SK-N-SH (cell line): ENCODE measurements at regions not wholly inside any gene's neighbourhood (a gene's known extent, or its start where the extent isn't known, plus 50 kb on each side); places are given as distances from the start of the nearest gene placed in this dataset.

Source experiments
- CTCF ChIA-PET: fragments of 300-600, 350-600 bp; formaldehyde crosslinking; extraction: SDS; loops from one replicate; lab custom pipeline; 2021; lab: Yijun Ruan, JAX
- POLR2A ChIA-PET: fragments of 350-600 bp; sonication (Branson Sonifier 250); formaldehyde crosslinking; extraction: SDS; loops from one replicate; lab custom pipeline; 2020; ENCODE audit warnings: antibody characterized with exemption, inconsistent platforms; lab: Yijun Ruan, JAX
- DNase-seq: peaks from one replicate; pipeline ENCODE4 v3.0.0; 2012
- H2AFZ ChIP-seq: fragments of 200-600 bp; sonication (generic); 2 replicates; pipeline ENCODE4 v1.8.1; 2016; ENCODE audit warnings: antibody characterized with exemption, mild to moderate bottlenecking, low read depth
- H3F3A ChIP-seq: fragments of 200-600 bp; sonication (generic); replicated peaks from 2 replicates; pipeline ENCODE3; 2016; ENCODE audit warnings: antibody characterized with exemption, mild to moderate bottlenecking; ENCODE audit not compliant: insufficient read depth
- H3K27ac ChIP-seq, 2 experiments: fragments of 200-500 bp in 1 of 2; fragments of 200-600 bp in 1 of 2; sonication (Bioruptor generic) in 1 of 2; sonication (generic), shearing (Covaris generic) in 1 of 2; 2 replicates each; pipeline versions ENCODE4 v1.5.1 to v1.6.1; 2014 to 2016; ENCODE audit warnings: low read depth in 2 of 2, inconsistent platforms in 1 of 2, low read length in 1 of 2, mild to moderate bottlenecking in 1 of 2, mixed read lengths in 1 of 2
- H3K27me3 ChIP-seq: fragments of 200-600 bp; sonication (generic), shearing (Covaris generic); 2 replicates; pipeline ENCODE4 v1.6.1; 2016; ENCODE audit warnings: mixed run types; ENCODE audit not compliant: insufficient read depth
- H3K36me3 ChIP-seq, 2 experiments: fragments of 200-500 bp in 1 of 2; fragments of 200-600 bp in 1 of 2; sonication (Bioruptor generic) in 1 of 2; sonication (generic) in 1 of 2; replicated peaks in 1 of 2; 2 replicates each; pipeline versions ENCODE3 to v1.5.1; 2014 to 2016; ENCODE audit warnings: low read length in 1 of 2, mild to moderate bottlenecking in 1 of 2; ENCODE audit not compliant: insufficient read depth in 2 of 2, control insufficient read depth in 1 of 2
- H3K4me1 ChIP-seq, 2 experiments: fragments of 200-500 bp in 1 of 2; fragments of 200-600 bp in 1 of 2; sonication (Bioruptor generic) in 1 of 2; sonication (generic), shearing (Covaris generic) in 1 of 2; 2 replicates each; pipeline versions ENCODE4 v1.5.1 to v1.6.1; 2014 to 2016; ENCODE audit warnings: low read depth in 1 of 2, low read length in 1 of 2, mixed run types in 1 of 2; ENCODE audit not compliant: insufficient read depth in 2 of 2, control insufficient read depth in 1 of 2
- H3K4me2 ChIP-seq: fragments of 200-600 bp; sonication (generic), shearing (Covaris generic); 2 replicates; pipeline ENCODE4 v1.6.1; 2017; ENCODE audit warnings: mixed run types
- H3K4me3 ChIP-seq, 2 experiments: fragments of 200-500 bp in 1 of 2; fragments of 200-600 bp in 1 of 2; sonication (Bioruptor generic) in 1 of 2; sonication (generic), shearing (Covaris generic) in 1 of 2; 2 replicates each; pipeline versions ENCODE4 v1.5.1 to v1.8.1; 2014 to 2016; ENCODE audit warnings: low read depth in 2 of 2, inconsistent platforms in 1 of 2, low read length in 1 of 2, mild to moderate bottlenecking in 1 of 2, mixed read lengths in 1 of 2, moderate library complexity in 1 of 2
- H3K79me2 ChIP-seq: fragments of 200-600 bp; sonication (generic); 2 replicates; pipeline ENCODE4 v1.8.1; 2017; ENCODE audit warnings: mild to moderate bottlenecking; ENCODE audit not compliant: insufficient read depth
- H3K9ac ChIP-seq: fragments of 200-600 bp; sonication (generic); 2 replicates; pipeline ENCODE4 v1.6.1; 2017; ENCODE audit warnings: mixed run types
- H3K9me2 ChIP-seq: fragments of 200-600 bp; sonication (generic); 2 replicates; pipeline ENCODE4 v1.6.1; 2017; ENCODE audit warnings: mixed run types
- H3K9me3 ChIP-seq: fragments of 200-600 bp; sonication (generic); 2 replicates; pipeline ENCODE4 v1.6.1; 2017; ENCODE audit warnings: mixed run types, mild to moderate bottlenecking, moderate library complexity
- H4K20me1 ChIP-seq: fragments of 200-600 bp; sonication (generic); 2 replicates; pipeline ENCODE4 v1.6.1; 2017; ENCODE audit warnings: mild to moderate bottlenecking, mixed run types; ENCODE audit not compliant: insufficient read depth
- ELF1 ChIP-seq: IDR thresholded peaks from 2 replicates; pipeline ENCODE4 v1.4.0; 2012
- EZH2phosphoT487 ChIP-seq: fragments of 200-600 bp; sonication (generic); IDR thresholded peaks from 2 replicates; pipeline ENCODE4 v1.6.1; 2017; ENCODE audit warnings: low read depth, mixed run types, mild to moderate bottlenecking, antibody characterized with exemption, moderate library complexity, borderline replicate concordance
- MEF2A ChIP-seq: IDR thresholded peaks from 2 replicates; pipeline ENCODE4 v1.4.0; 2012; ENCODE audit warnings: low read depth, borderline replicate concordance
- MXI1 ChIP-seq: IDR thresholded peaks from 2 replicates; pipeline ENCODE4 v1.6.1; 2012; ENCODE audit warnings: mild to moderate bottlenecking, low read depth, low read length, improper control_type of control experiment
- NRF1 ChIP-seq: IDR thresholded peaks from 2 replicates; pipeline ENCODE4 v1.6.1; 2012; ENCODE audit warnings: low read depth, mild to moderate bottlenecking, low read length
- POLR2AphosphoS5 ChIP-seq: IDR thresholded peaks from 2 replicates; pipeline ENCODE4 v1.6.1; 2012; ENCODE audit warnings: low read depth, low read length
- RAD21 ChIP-seq: IDR thresholded peaks from 2 replicates; pipeline ENCODE4 v1.6.1; 2012; ENCODE audit warnings: mild to moderate bottlenecking, low read length
- TAF1 ChIP-seq: IDR thresholded peaks from 2 replicates; pipeline ENCODE4 v1.6.1; 2012; ENCODE audit warnings: low read depth, mild to moderate bottlenecking, low read length, moderate library complexity, borderline replicate concordance
- YY1 ChIP-seq: IDR thresholded peaks from 2 replicates; pipeline ENCODE4 v1.4.0; 2012; ENCODE audit warnings: low read depth, mild to moderate bottlenecking
- WGBS: methylation state at CpG from one replicate; pipeline ENCODE4 v1.1.6; 2017; ENCODE audit warnings: low lambda C conversion rate; 5-methylcytosine and 5-hydroxymethylcytosine counted together
- TF ChIP-seq, protein P1 (sequence below): fragments of 200-600 bp; sonication (generic); IDR thresholded peaks from 2 replicates; pipeline ENCODE4 v1.6.1; 2017; ENCODE audit warnings: antibody characterized with exemption, mild to moderate bottlenecking, moderate library complexity

- no peak for TF ChIP-seq NRF1
- TF ChIP-seq YY1, result no peak
- TF ChIP-seq, protein P1, sequence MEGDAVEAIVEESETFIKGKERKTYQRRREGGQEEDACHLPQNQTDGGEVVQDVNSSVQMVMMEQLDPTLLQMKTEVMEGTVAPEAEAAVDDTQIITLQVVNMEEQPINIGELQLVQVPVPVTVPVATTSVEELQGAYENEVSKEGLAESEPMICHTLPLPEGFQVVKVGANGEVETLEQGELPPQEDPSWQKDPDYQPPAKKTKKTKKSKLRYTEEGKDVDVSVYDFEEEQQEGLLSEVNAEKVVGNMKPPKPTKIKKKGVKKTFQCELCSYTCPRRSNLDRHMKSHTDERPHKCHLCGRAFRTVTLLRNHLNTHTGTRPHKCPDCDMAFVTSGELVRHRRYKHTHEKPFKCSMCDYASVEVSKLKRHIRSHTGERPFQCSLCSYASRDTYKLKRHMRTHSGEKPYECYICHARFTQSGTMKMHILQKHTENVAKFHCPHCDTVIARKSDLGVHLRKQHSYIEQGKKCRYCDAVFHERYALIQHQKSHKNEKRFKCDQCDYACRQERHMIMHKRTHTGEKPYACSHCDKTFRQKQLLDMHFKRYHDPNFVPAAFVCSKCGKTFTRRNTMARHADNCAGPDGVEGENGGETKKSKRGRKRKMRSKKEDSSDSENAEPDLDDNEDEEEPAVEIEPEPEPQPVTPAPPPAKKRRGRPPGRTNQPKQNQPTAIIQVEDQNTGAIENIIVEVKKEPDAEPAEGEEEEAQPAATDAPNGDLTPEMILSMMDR, result no peak
- no peak for TF ChIP-seq ELF1
- Histone ChIP-seq H3K9me2 (no peaks in the 10 kb centered on the region), H3K79me2 (no peaks in the 10 kb centered on the region), H3K9me3 (no peaks in the 10 kb centered on the region), H4K20me1 (no peaks in the 10 kb centered on the region), H3K27ac (no peak overlapping the region), H3K9ac (no peak overlapping the region), H3K36me3 (no peaks in the 10 kb centered on the region), H3F3A (no peaks in the 10 kb centered on the region), H2AFZ (no peak overlapping the region), H3K27me3 (peaks cover 18% of the 10 kb centered on the region; the same call in 1 of the 2 replicates), H3K4me1 (peaks cover 0 to 4% of the 10 kb centered on the region in 2 experiments; a peak in 1 of 4 replicates), H3K4me3 (no peak overlapping the region), H3K4me2 (no peak overlapping the region)
- DNase-seq, result no peak
- ChIA-PET POLR2A (no interaction called here), CTCF (interaction anchor here (0.8 kb wide), 1 partner anchor 56 kb away, joined by 3 read pairs; no protein-coding TSS in a partner anchor)
- 67% methylated on average over 5 of the region's 5 CpGs for WGBS
Observed at GRCh38 chr17:57187391-57187790, 68.9 kb upstream of the MSI2 start.

GRCh38 chr17:57195785-57196460, 60.4 kb upstream of the MSI2 start:
- Histone ChIP-seq H3K9me3 (no peaks in the 10 kb centered on the region), H3K27ac (no peak overlapping the region), H3K36me3 (no peaks in the 10 kb centered on the region), H3K27me3 (peaks cover 30% of the 10 kb centered on the region; the same call in 1 of the 2 replicates), H3K4me3 (no peak overlapping the region), H3K4me1 (no peaks in the 10 kb centered on the region), H3K79me2 (no peaks in the 10 kb centered on the region), H3K4me2 (no peak overlapping the region), H3F3A (no peaks in the 10 kb centered on the region), H3K9me2 (no peaks in the 10 kb centered on the region), H4K20me1 (no peaks in the 10 kb centered on the region), H3K9ac (no peak overlapping the region), H2AFZ (no peak overlapping the region)
- DNase-seq, result no peak
- ChIA-PET POLR2A (no interaction called here), CTCF (no interaction called here)
- TF ChIP-seq TAF1 (no peak), EZH2phosphoT487 (no peak), YY1 (no peak), MXI1 (no peak), POLR2AphosphoS5 (no peak), RAD21 (no peak), MEF2A (no peak)
- WGBS, result 76% methylated on average over 7 of the region's 7 CpGs

DNA sequence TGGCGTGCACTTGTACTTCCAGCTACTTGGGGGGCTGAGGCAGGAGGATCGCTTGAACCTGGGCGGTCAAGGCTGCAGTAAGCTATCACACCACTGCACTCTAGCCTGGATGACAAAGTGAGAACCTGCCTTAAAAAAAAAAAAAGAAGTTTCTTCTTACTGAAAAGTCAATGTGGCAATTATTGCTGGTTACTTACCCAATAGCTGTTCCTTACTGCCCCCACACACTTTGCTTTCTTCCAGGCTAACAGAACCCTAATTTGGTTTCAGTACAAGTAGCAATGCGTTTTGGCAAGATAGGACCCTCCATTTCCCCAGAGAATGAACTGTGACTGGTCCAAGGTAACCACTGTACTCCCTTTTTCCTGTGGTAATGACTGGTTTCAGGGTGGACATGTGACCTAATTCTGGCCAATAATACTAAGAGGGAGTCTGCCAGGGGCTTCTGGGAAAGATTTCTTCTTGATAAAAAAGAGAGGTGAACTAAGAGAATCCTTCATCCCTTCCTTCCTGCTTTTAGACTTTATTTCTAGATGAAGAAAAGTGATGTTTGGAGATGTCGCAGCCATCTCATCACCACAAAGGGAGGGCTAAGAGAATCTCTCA, 58.8 kb upstream of the MSI2 start:
- no peaks in the 10 kb centered on the region for H3F3A ChIP-seq
- 67% methylated on average over 5 of the region's 5 CpGs for WGBS
- H3K4me1 ChIP-seq, result no peaks in the 10 kb centered on the region
- H3K27ac ChIP-seq, result no peak overlapping the region
- H3K9me3 ChIP-seq, result no peaks in the 10 kb centered on the region
- POLR2A ChIA-PET, result no interaction called here
- H3K9me2 ChIP-seq, result no peaks in the 10 kb centered on the region
- no peak overlapping the region for H2AFZ ChIP-seq
- no peak overlapping the region for H3K4me3 ChIP-seq
- peaks cover 17% of the 10 kb centered on the region; the same call in 1 of the 2 replicates for H3K27me3 ChIP-seq
- no peak overlapping the region for H3K4me2 ChIP-seq
- H3K9ac ChIP-seq, result no peak overlapping the region
- no peak for TF ChIP-seq ELF1
- CTCF ChIA-PET, result interaction anchor here (1.4 to 1.5 kb wide), 2 partner anchors 15 to 16 kb away, joined by 3 to 5 read pairs; no protein-coding TSS in a partner anchor
- no peaks in the 10 kb centered on the region for H3K36me3 ChIP-seq
- H3K79me2 ChIP-seq, result no peaks in the 10 kb centered on the region
- DNase-seq, result no peak
- no peaks in the 10 kb centered on the region for H4K20me1 ChIP-seq
